ENCODE measurements at regions not wholly inside any gene's neighbourhood (a gene's known extent, or its start where the extent isn't known, plus 50 kb on each side); places are given as distances from the start of the nearest gene placed in this dataset.
"Not testable (repeated sequence)": the region's sequence is repeated elsewhere in the genome, so short reads cannot be mapped to it uniquely, and the experiment has no call there.

GRCh38 chr3:20511863-20512505 lies 326.0 kb upstream of the SGO1 start:
- Mint-ChIP-seq H3K9me3 (peaks cover 10% of the 10 kb centered on the region), H3K36me3 (no peaks in the 10 kb centered on the region), H3K4me3 (no peak overlapping the region), H3K27ac (no peak overlapping the region), H3K27me3 (no peaks in the 10 kb centered on the region), H3K4me1 (ENCODE audit: low read depth in 2 of 2) (no peaks in the 10 kb centered on the region)
- DNase-seq (ENCODE audit: low spot score) (no peak), ATAC-seq (no peak)

GRCh38 chr3:20510396-20510795 lies 324.4 kb upstream of the SGO1 start:
- Mint-ChIP-seq H3K27me3 (no peaks in the 10 kb centered on the region), H3K27ac (no peak overlapping the region), H3K4me1 (ENCODE audit: low read depth in 2 of 2) (no peaks in the 10 kb centered on the region), H3K9me3 (peaks cover 20% of the 10 kb centered on the region), H3K36me3 (peaks cover 1% of the 10 kb centered on the region), H3K4me3 (no peak overlapping the region)
- DNase-seq (ENCODE audit: low spot score) (no peak), ATAC-seq (no peak)

GRCh38 chr3:20503394-20504082 lies 317.5 kb upstream of the SGO1 start:
- Mint-ChIP-seq H3K27ac (no peak overlapping the region), H3K4me3 (no peak overlapping the region), H3K4me1 (ENCODE audit: low read depth in 2 of 2) (no peaks in the 10 kb centered on the region), H3K36me3 (peaks cover 11% of the 10 kb centered on the region), H3K27me3 (no peaks in the 10 kb centered on the region), H3K9me3 (peaks cover 44% of the 10 kb centered on the region)
- DNase-seq (ENCODE audit: low spot score) (no peak), ATAC-seq (no peak)

DNA sequence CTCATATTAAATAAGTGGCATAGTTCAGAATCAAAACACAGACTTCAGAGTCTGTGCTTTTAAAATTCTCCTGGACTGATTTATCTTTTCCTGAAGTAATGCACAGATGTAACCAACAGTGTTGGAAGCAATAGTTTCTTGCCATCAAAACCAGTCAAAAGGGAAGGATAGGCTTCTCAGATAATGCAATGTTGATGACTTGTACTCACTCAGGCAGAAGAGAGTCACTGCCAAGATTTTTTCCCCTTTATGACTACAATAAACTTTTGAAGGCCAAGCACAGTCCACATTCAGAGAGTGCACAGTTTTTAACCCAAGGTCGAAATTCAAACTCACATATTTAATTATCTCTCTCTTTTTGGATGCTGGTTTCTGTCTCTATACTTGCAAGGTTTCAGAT lies 305.0 kb upstream of the SGO1 start:
- H3K36me3 Mint-ChIP-seq, result no peaks in the 10 kb centered on the region
- H3K4me3 Mint-ChIP-seq, result no peak overlapping the region
- no peak for ATAC-seq
- H3K4me1 Mint-ChIP-seq (ENCODE audit: low read depth in 2 of 2), result no peaks in the 10 kb centered on the region
- no peak for DNase-seq (ENCODE audit: low spot score)
- peaks cover 11% of the 10 kb centered on the region for H3K9me3 Mint-ChIP-seq
- no peaks in the 10 kb centered on the region for H3K27me3 Mint-ChIP-seq
- H3K27ac Mint-ChIP-seq, result no peak overlapping the region

DNA sequence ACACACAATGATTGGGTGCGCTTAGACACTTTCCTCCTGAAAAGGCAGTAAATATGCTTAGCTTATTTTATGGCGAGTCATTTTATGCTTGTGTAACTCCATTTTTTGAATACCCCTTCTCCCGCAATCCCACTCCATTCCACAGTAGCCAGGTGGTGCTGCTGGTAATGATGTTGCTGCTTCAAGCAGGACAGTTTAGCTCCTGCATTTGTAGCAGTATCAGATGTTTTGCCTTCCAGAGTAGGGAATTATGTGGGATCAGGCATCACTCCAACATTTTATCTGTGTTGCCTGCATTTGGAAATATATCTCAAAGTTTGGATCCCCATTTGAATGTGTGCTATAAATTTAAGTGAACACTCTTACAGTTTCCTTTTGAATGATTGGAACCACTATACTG lies 302.1 kb upstream of the SGO1 start:
- Mint-ChIP-seq H3K9me3 (peaks cover 28% of the 10 kb centered on the region), H3K4me3 (no peak overlapping the region), H3K36me3 (no peaks in the 10 kb centered on the region), H3K27me3 (no peaks in the 10 kb centered on the region), H3K27ac (no peak overlapping the region), H3K4me1 (ENCODE audit: low read depth in 2 of 2) (no peaks in the 10 kb centered on the region)
- DNase-seq (ENCODE audit: low spot score), result no peak
- no peak for ATAC-seq

DNA sequence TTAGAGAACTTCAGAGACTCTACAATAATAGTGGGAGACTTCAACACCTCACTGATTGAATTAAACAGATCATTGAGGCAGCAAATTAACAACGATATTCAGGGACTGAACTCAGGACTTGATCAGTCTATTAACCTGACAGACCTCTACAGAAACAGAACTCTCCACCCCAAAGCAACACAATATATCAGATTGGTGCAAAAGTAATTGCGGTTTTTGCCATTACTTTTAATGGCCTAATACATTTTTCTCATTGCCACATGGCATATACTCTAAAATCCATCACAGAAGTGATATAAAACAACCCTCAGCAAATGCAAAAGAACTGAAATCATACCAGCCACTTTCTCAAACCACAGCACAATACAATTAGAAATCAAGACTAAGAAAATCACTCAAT lies 298.1 kb upstream of the SGO1 start:
- no peak overlapping the region for H3K4me3 Mint-ChIP-seq
- H3K4me1 Mint-ChIP-seq (ENCODE audit: low read depth in 2 of 2), result no peaks in the 10 kb centered on the region
- no peak for ATAC-seq
- H3K27ac Mint-ChIP-seq, result no peak overlapping the region
- DNase-seq (ENCODE audit: low spot score), result no peak
- H3K27me3 Mint-ChIP-seq, result no peaks in the 10 kb centered on the region
- peaks cover 35% of the 10 kb centered on the region for H3K9me3 Mint-ChIP-seq
- peaks cover 4% of the 10 kb centered on the region for H3K36me3 Mint-ChIP-seq

DNA sequence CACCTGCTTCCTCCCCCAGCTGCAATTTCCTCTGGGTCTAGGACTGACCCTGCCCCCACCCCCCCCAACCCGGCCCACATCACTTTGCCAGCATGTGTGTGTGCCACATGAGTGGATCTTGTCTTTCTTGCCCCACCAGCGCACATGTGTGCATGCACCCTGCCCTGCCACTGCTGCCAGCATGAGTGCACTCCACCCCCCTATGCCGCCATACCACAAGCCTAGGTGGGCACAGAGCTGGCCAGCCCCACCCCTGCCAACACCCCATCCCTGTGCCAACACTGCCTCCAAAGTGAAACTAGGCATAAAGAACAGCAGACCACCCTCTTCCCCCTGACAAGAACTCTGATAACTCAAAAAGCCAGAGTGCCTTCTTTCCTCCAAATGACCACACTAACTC lies 296.3 kb upstream of the SGO1 start:
- H3K9me3 Mint-ChIP-seq, result peaks cover 35% of the 10 kb centered on the region
- no peaks in the 10 kb centered on the region for H3K27me3 Mint-ChIP-seq
- DNase-seq (ENCODE audit: low spot score) (no peak), ATAC-seq (no peak)
- no peaks in the 10 kb centered on the region for H3K4me1 Mint-ChIP-seq (ENCODE audit: low read depth in 2 of 2)
- peaks cover 4% of the 10 kb centered on the region for H3K36me3 Mint-ChIP-seq
- H3K4me3 Mint-ChIP-seq, result no peak overlapping the region
- H3K27ac Mint-ChIP-seq, result no peak overlapping the region

- Mint-ChIP-seq H3K36me3 (peaks cover 4% of the 10 kb centered on the region), H3K4me3 (no peak overlapping the region), H3K27me3 (no peaks in the 10 kb centered on the region), H3K27ac (no peak overlapping the region), H3K4me1 (ENCODE audit: low read depth in 2 of 2) (no peaks in the 10 kb centered on the region), H3K9me3 (peaks cover 37% of the 10 kb centered on the region)
- ATAC-seq, result no peak
- no peak for DNase-seq (ENCODE audit: low spot score)
Observed at GRCh38 chr3:20480786-20481365, 294.9 kb upstream of the SGO1 start.

- Mint-ChIP-seq H3K4me3 (no peak overlapping the region), H3K27me3 (no peaks in the 10 kb centered on the region), H3K4me1 (ENCODE audit: low read depth in 2 of 2) (no peaks in the 10 kb centered on the region), H3K27ac (no peak overlapping the region), H3K9me3 (peaks cover 30% of the 10 kb centered on the region), H3K36me3 (peaks cover 4% of the 10 kb centered on the region)
- DNase-seq (ENCODE audit: low spot score), result no peak
- ATAC-seq, result no peak
Observed at GRCh38 chr3:20478436-20478835, 292.4 kb upstream of the SGO1 start.

DNA sequence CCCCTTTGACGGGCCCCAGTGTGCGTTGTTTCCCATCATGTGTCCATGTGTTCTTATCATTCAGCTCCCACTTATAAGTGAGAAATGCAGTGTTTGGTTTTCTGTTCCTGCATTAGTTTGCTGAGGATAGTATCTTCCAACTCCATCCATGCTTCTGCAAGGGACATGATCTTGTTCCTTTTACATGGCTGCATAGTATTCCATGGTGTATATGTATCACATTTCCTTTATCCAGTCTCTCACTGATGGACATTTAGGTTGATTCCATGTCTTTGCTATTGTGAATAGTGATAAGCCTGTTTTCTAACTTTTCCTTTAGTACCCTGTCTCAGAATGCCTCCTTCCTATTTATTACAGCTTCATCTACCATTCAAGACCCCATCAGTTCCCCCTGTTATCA lies 278.2 kb upstream of the SGO1 start:
- H3K27ac Mint-ChIP-seq; H3K4me3 Mint-ChIP-seq; H3K4me1 Mint-ChIP-seq (ENCODE audit: low read depth in 2 of 2); DNase-seq (ENCODE audit: low spot score); ATAC-seq; H3K27me3 Mint-ChIP-seq: not testable (repeated sequence)
- peaks cover 13% of the 10 kb centered on the region for H3K36me3 Mint-ChIP-seq
- H3K9me3 Mint-ChIP-seq, result peaks cover 25% of the 10 kb centered on the region

- no peak overlapping the region for H3K4me3 Mint-ChIP-seq
- H3K27me3 Mint-ChIP-seq, result no peaks in the 10 kb centered on the region
- no peaks in the 10 kb centered on the region for H3K4me1 Mint-ChIP-seq (ENCODE audit: low read depth in 2 of 2)
- no peak overlapping the region for H3K27ac Mint-ChIP-seq
- H3K36me3 Mint-ChIP-seq, result peaks cover 9% of the 10 kb centered on the region
- ATAC-seq (no peak), DNase-seq (ENCODE audit: low spot score) (no peak)
- peaks cover 21% of the 10 kb centered on the region for H3K9me3 Mint-ChIP-seq
Observed at GRCh38 chr3:20462723-20463122, 276.7 kb upstream of the SGO1 start.

GRCh38 chr3:20462226-20462625 lies 276.2 kb upstream of the SGO1 start:
- DNase-seq (ENCODE audit: low spot score), result no peak
- H3K4me1 Mint-ChIP-seq (ENCODE audit: low read depth in 2 of 2), result no peaks in the 10 kb centered on the region
- no peak overlapping the region for H3K4me3 Mint-ChIP-seq
- peaks cover 10% of the 10 kb centered on the region for H3K36me3 Mint-ChIP-seq
- no peak overlapping the region for H3K27ac Mint-ChIP-seq
- ATAC-seq, result no peak
- H3K27me3 Mint-ChIP-seq, result no peaks in the 10 kb centered on the region
- H3K9me3 Mint-ChIP-seq, result peaks cover 22% of the 10 kb centered on the region

- no peaks in the 10 kb centered on the region for H3K27me3 Mint-ChIP-seq
- H3K4me3 Mint-ChIP-seq, result no peak overlapping the region
- H3K4me1 Mint-ChIP-seq (ENCODE audit: low read depth in 2 of 2), result no peaks in the 10 kb centered on the region
- H3K27ac Mint-ChIP-seq, result no peak overlapping the region
- H3K36me3 Mint-ChIP-seq, result peaks cover 11% of the 10 kb centered on the region
- H3K9me3 Mint-ChIP-seq, result peaks cover 18% of the 10 kb centered on the region
- no peak for ATAC-seq
- no peak for DNase-seq (ENCODE audit: low spot score)
Observed at GRCh38 chr3:20458994-20459716, 273.1 kb upstream of the SGO1 start.

DNA sequence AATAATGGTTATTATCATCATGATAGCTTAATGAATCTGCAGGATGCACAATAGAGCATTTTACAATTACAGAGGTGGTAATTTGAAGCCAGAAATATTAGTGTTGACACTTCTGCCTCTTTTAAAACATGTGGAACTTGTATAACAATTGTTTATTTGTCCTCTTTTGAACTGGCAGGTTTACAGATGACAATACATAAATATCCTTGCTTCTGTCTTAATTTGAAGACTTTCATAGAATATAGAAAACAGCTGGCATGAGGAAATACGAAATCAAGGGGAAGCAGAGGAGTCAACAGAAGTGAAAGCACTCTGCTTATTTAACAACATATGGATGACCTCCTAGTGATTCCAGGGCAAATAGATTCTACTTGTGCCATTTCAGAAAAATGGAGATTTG lies 270.5 kb upstream of the SGO1 start:
- ATAC-seq, result no peak
- H3K27ac Mint-ChIP-seq, result no peak overlapping the region
- H3K4me1 Mint-ChIP-seq (ENCODE audit: low read depth in 2 of 2), result no peaks in the 10 kb centered on the region
- peaks cover 15% of the 10 kb centered on the region for H3K9me3 Mint-ChIP-seq
- H3K4me3 Mint-ChIP-seq, result no peak overlapping the region
- no peaks in the 10 kb centered on the region for H3K27me3 Mint-ChIP-seq
- no peak for DNase-seq (ENCODE audit: low spot score)
- peaks cover 11% of the 10 kb centered on the region for H3K36me3 Mint-ChIP-seq
